ENCODE measurements at regions not wholly inside any gene's neighbourhood (a gene's known extent, or its start where the extent isn't known, plus 50 kb on each side); places are given as distances from the start of the nearest gene placed in this dataset.

- no peak for TF ChIP-seq YY1 (IDR thresholded peaks at IDR 0.05; ENCODE audit: insufficient read depth, insufficient read length)
- TF ChIP-seq SUZ12 (IDR thresholded peaks at IDR 0.05; ENCODE audit: extremely low read depth, insufficient read depth, insufficient read length), result no peak
Measured at GRCh38 chrX:140360924-140361323, 143.9 kb downstream of the SOX3 start.

Measured in NT2/D1 (cell line).